Endodermal cell (in vitro differentiated cells): ENCODE measurements at regions not wholly inside any gene's neighbourhood (a gene's known extent, or its start where the extent isn't known, plus 50 kb on each side); places are given as distances from the start of the nearest gene placed in this dataset.
A peak's percentile ranks its signal among the peaks of the same experiment; 100 is the strongest.

Experiments
- DNase-seq: peaks from one replicate; pipeline ENCODE4 v3.0.0-alpha.2; 2017
- H3K27ac ChIP-seq: 2 replicates; pipeline ENCODE4 v1.5.1; 2013; ENCODE audit warnings: mild to moderate bottlenecking, low read depth, low read length, moderate library complexity
- H3K27me3 ChIP-seq: 2 replicates; pipeline ENCODE4 v1.6.1; 2013; ENCODE audit warnings: mild to moderate bottlenecking, low read length, moderate library complexity; ENCODE audit not compliant: insufficient read depth, control insufficient read depth, poor library complexity, severe bottlenecking
- H3K36me3 ChIP-seq: 2 replicates; pipeline ENCODE4 v1.7.0; 2013; ENCODE audit warnings: mild to moderate bottlenecking, low read length, moderate library complexity; ENCODE audit not compliant: control insufficient read depth, insufficient read depth
- H3K4me1 ChIP-seq: one replicate; pipeline ENCODE4 v1.7.0; 2013; ENCODE audit warnings: low read length; ENCODE audit not compliant: control insufficient read depth, insufficient read depth
- H3K4me3 ChIP-seq: 2 replicates; pipeline ENCODE4 v1.5.1; 2013; ENCODE audit warnings: mild to moderate bottlenecking, low read length, moderate library complexity
- H3K9ac ChIP-seq: 2 replicates; pipeline ENCODE4 v1.6.1; 2013; ENCODE audit warnings: mild to moderate bottlenecking, low read length, moderate library complexity; ENCODE audit not compliant: poor library complexity, severe bottlenecking; ENCODE audit errors: extremely low read depth
- H3K9me3 ChIP-seq: 2 replicates; pipeline ENCODE4 v1.6.1; 2013; ENCODE audit warnings: mild to moderate bottlenecking, low read length, moderate library complexity; ENCODE audit not compliant: control insufficient read depth
- H3K27ac Mint-ChIP-seq: 2 replicates; pipeline ENCODE4 v1.8.0; 2020; ENCODE audit warnings: mixed read lengths
- H3K27me3 Mint-ChIP-seq: 2 replicates; pipeline ENCODE4 v1.8.0; 2021; ENCODE audit warnings: mild to moderate bottlenecking, mixed read lengths; ENCODE audit not compliant: insufficient read depth
- H3K36me3 Mint-ChIP-seq: 2 replicates; pipeline ENCODE4 v1.8.0; 2020; ENCODE audit warnings: low read depth, mixed read lengths
- H3K4me1 Mint-ChIP-seq: 2 replicates; pipeline ENCODE4 v1.8.0; 2020; ENCODE audit warnings: mixed read lengths
- H3K4me3 Mint-ChIP-seq: 2 replicates; pipeline ENCODE4 v1.8.0; 2020; ENCODE audit warnings: mild to moderate bottlenecking, moderate library complexity, mixed read lengths
- H3K9me3 Mint-ChIP-seq: 2 replicates; pipeline ENCODE4 v1.8.0; 2020; ENCODE audit warnings: mild to moderate bottlenecking, mixed read lengths
- WGBS, 2 experiments: methylation state at CpG; one replicate each; pipeline versions ENCODE4 v1.1.5 to v1.1.7; 2013; ENCODE audit warnings: missing lambda C conversion rate in 2 of 2, mixed read lengths in 1 of 2; ENCODE audit not compliant: insufficient coverage in 1 of 2, insufficient read length in 1 of 2; 5-methylcytosine and 5-hydroxymethylcytosine counted together
- TF ChIP-seq, protein P1 (sequence below): fragments of 200-600 bp; sonication (generic); conservative IDR thresholded peaks from 2 replicates; pipeline ENCODE4 v1.5.0; 2021; ENCODE audit warnings: antibody characterized with exemption, mild to moderate bottlenecking

DNA sequence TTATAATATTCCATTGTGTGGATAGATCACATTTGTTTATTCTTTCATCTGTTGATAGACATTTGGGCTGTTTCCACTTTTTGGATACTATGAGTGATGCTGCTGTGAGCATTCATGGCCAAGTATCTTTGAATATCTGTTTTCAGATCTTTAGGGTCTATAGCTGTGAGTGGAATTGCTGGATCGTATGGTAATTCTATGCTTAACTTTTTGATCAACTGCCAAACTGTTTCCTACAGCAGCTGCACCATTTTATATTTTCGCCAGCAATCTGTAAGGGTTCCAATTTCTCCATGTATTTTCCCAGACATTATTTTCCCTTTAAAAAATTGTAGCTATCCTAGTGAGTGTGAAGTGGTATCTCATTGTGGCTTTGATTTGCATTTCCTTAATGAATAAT, 238.1 kb downstream of the AACS start:
- Mint-ChIP-seq H3K27me3 (no peaks in the 10 kb centered on the region), H3K27ac (no peak overlapping the region), H3K9me3 (peaks cover 14% of the 10 kb centered on the region), H3K36me3 (no peaks in the 10 kb centered on the region), H3K4me3 (no peak overlapping the region), H3K4me1 (no peaks in the 10 kb centered on the region)
- no peaks in the 10 kb centered on the region for H3K4me1 ChIP-seq
- 75 to 80% methylated on average over 1 to 2 of the region's 2 CpGs for WGBS, 2 experiments
- TF ChIP-seq, protein P1, sequence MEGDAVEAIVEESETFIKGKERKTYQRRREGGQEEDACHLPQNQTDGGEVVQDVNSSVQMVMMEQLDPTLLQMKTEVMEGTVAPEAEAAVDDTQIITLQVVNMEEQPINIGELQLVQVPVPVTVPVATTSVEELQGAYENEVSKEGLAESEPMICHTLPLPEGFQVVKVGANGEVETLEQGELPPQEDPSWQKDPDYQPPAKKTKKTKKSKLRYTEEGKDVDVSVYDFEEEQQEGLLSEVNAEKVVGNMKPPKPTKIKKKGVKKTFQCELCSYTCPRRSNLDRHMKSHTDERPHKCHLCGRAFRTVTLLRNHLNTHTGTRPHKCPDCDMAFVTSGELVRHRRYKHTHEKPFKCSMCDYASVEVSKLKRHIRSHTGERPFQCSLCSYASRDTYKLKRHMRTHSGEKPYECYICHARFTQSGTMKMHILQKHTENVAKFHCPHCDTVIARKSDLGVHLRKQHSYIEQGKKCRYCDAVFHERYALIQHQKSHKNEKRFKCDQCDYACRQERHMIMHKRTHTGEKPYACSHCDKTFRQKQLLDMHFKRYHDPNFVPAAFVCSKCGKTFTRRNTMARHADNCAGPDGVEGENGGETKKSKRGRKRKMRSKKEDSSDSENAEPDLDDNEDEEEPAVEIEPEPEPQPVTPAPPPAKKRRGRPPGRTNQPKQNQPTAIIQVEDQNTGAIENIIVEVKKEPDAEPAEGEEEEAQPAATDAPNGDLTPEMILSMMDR = no peak
- no peak overlapping the region for H3K9ac ChIP-seq
- H3K36me3 ChIP-seq = no peaks in the 10 kb centered on the region
- H3K27me3 ChIP-seq = no peaks in the 10 kb centered on the region
- no peak overlapping the region for H3K4me3 ChIP-seq
- no peak overlapping the region for H3K27ac ChIP-seq
- DNase-seq = no peak
- no peaks in the 10 kb centered on the region for H3K9me3 ChIP-seq

DNA sequence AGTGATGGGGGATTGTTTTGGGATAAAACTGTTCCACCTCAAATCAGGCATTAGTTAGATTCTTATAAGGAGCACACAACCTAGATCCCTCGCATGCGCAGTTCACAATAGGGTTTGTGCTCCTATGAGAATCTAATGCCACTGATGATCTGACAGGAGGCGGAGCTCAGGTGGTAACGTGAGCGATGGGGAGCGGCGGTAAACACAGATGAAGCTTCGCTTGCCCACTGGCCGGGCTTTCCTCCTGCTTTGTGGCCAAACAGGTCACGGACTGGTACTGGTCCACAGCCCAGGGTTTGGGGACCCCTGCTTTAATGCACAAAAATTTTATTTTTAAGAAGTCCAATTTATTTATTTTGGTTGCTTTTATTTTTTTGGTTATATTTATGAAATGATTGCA, 238.8 kb downstream of the AACS start:
- no peaks in the 10 kb centered on the region for H3K9me3 ChIP-seq
- peak; percentile 12 for DNase-seq
- Mint-ChIP-seq H3K4me1 (no peaks in the 10 kb centered on the region), H3K27me3 (no peaks in the 10 kb centered on the region), H3K27ac (no peak overlapping the region), H3K9me3 (peaks cover 14% of the 10 kb centered on the region), H3K4me3 (no peak overlapping the region), H3K36me3 (no peaks in the 10 kb centered on the region)
- TF ChIP-seq, protein P1 = no peak
- no peaks in the 10 kb centered on the region for H3K36me3 ChIP-seq
- H3K27ac ChIP-seq = no peak overlapping the region
- H3K27me3 ChIP-seq = no peaks in the 10 kb centered on the region
- no peak overlapping the region for H3K9ac ChIP-seq
- H3K4me1 ChIP-seq = no peaks in the 10 kb centered on the region
- H3K4me3 ChIP-seq = no peak overlapping the region
- 92% methylated on average over 6 to 10 of the region's 10 CpGs for WGBS, 2 experiments

DNA sequence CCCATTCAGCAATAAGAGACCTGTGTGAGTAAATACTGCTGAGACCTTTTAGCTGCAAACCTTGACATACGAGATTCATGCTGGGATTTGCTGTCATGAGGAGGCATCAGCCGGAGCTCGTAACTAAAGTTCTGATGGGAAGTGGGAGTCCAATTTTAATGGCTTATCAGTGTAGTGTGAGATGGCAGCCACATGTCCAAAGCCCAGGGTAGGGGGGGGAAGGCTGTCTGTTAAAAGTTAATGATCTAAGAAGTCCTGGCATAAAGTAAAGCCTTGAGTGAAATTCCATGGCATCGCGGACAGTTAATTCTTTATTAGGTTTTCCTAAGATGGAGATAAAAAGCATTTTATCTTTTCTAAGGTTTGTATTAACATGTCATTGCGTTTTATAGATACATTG, 240.0 kb downstream of the AACS start:
- Histone ChIP-seq H3K27me3 (no peaks in the 10 kb centered on the region), H3K9me3 (no peaks in the 10 kb centered on the region), H3K4me3 (no peak overlapping the region), H3K36me3 (no peaks in the 10 kb centered on the region), H3K27ac (no peak overlapping the region), H3K4me1 (no peaks in the 10 kb centered on the region), H3K9ac (no peak overlapping the region)
- Mint-ChIP-seq H3K4me1 (no peaks in the 10 kb centered on the region), H3K27ac (no peak overlapping the region), H3K9me3 (peaks cover 14% of the 10 kb centered on the region), H3K36me3 (no peaks in the 10 kb centered on the region), H3K4me3 (no peak overlapping the region), H3K27me3 (no peaks in the 10 kb centered on the region)
- WGBS, 2 experiments = 91 to 92% methylated on average over 6 of the region's 6 CpGs
- TF ChIP-seq, protein P1 = no peak
- DNase-seq = peak; percentile 26
